Heart left ventricle (tissue), 16 donors: ENCODE measurements at regions not wholly inside any gene's neighbourhood (a gene's known extent, or its start where the extent isn't known, plus 50 kb on each side); places are given as distances from the start of the nearest gene placed in this dataset.

Source experiments
- ATAC-seq, 4 donors: fragments of 200-7000 bp; cut with Tn5 transposase; one replicate each; pipeline ENCODE4 v1.9.1; 2020 to 2022; ENCODE audit warnings: moderate library complexity in 4 of 4, mild to moderate bottlenecking in 3 of 4, moderate number of reproducible peaks in 1 of 4
- DNase-seq, 5 donors: peaks; one replicate each; pipeline ENCODE4 v3.0.0-alpha.2; 2020
- H3K27ac ChIP-seq, 12 donors: fragments of 200-600 bp; sonication (generic) in 4 of 12; one replicate each; pipeline versions ENCODE4 v1.5.0 to v1.8.0; 2016 to 2022; ENCODE audit warnings: mild to moderate bottlenecking in 2 of 12
- H3K27me3 ChIP-seq, 9 donors: fragments of 200-600 bp; sonication (generic) in 2 of 9; one replicate each; pipeline versions ENCODE4 v1.5.1 to v1.8.0; 2016 to 2022; ENCODE audit warnings: mild to moderate bottlenecking in 3 of 9
- H3K36me3 ChIP-seq, 9 donors: fragments of 200-600 bp; sonication (generic) in 2 of 9; one replicate each; pipeline versions ENCODE4 v1.5.0 to v1.8.0; 2018 to 2022; ENCODE audit warnings: mild to moderate bottlenecking in 2 of 9
- H3K4me1 ChIP-seq, 12 donors: fragments of 200-600 bp; sonication (generic) in 4 of 12; one replicate each; pipeline versions ENCODE4 v1.5.0 to v1.8.0; 2016 to 2022; ENCODE audit warnings: mild to moderate bottlenecking in 3 of 12
- H3K4me3 ChIP-seq, 12 donors: fragments of 200-600 bp; sonication (generic) in 4 of 12; one replicate each; pipeline versions ENCODE4 v1.5.0 to v1.8.0; 2017 to 2022; ENCODE audit warnings: mild to moderate bottlenecking in 9 of 12, moderate library complexity in 4 of 12
- H3K9me3 ChIP-seq, 12 donors: fragments of 200-600 bp; sonication (generic) in 4 of 12; one replicate each; pipeline versions ENCODE4 v1.5.0 to v1.8.0; 2016 to 2022; ENCODE audit warnings: mild to moderate bottlenecking in 1 of 12
- POLR2A ChIP-seq, 2 donors: fragments of 450-650 bp; IDR thresholded peaks; one replicate each; pipeline ENCODE4 v1.6.1; 2017; ENCODE audit warnings: antibody characterized with exemption in 2 of 2, mild to moderate bottlenecking in 2 of 2, moderate library complexity in 2 of 2
- WGBS, 4 donors: extraction: QIAGEN DNeasy Blood & Tissue Kit in 2 of 4; methylation state at CpG; one replicate each; pipeline versions ENCODE4 v1.1.5 to v1.1.7; 2013 to 2018; 5-methylcytosine and 5-hydroxymethylcytosine counted together
- intact Hi-C, 10 donors: fragments of 100-400 bp; cut with DNase I; formaldehyde crosslinking; loops; one replicate each; pipeline versions ENCODE4 v1.11.1 to v1.14.2; 2022
- TF ChIP-seq, protein P1 (sequence below), 12 donors: fragments of 200-600 bp; sonication (generic) in 4 of 12; IDR thresholded peaks; one replicate each; pipeline versions ENCODE4 v1.5.0 to v1.8.0; 2018 to 2022; ENCODE audit warnings: antibody characterized with exemption in 12 of 12, mild to moderate bottlenecking in 5 of 12
- donor health status: ischemic (EF 13 %, LVEDD 7.1; RV severe dilation, severe dysfunction).
- donor health status: healthy with polysubstance abuse.
- donor health status: DM: no; HTN: yes; CAD: no.
- donor health status: DM: no; HTN: no; CAD: no.
- donor health status: ischemic (EF 25% LVEDD 6.9; RV normal size, moderate dysfunction).
- donor health status: ischemic (EF 25% LVEDD 5.7; RV mildly dilated, moderate dysfunction).
- donor health status: healthy.
- donor health status: DM: yes; HTN: yes; CAD: no.
- donor health status: ischemic (EF 35%, LVEDD 5.7; RV mildly dilated, moderate dysfunction).
- donor health status: nonischemic (EF 11% LVEDD 7.7; RV severe dilation, severe dysfunction).
- donor health status: DM: yes; HTN: yes; CAD: no.
- donor health status: PGD.
- donor health status: ischemic (EF 29% LVEDD 5.4; RV normal size, mild dysfunction).
- donor health status: nonischemic (EF 23%, LVEDD 6.1; RV moderate dilation, normal function).

DNA sequence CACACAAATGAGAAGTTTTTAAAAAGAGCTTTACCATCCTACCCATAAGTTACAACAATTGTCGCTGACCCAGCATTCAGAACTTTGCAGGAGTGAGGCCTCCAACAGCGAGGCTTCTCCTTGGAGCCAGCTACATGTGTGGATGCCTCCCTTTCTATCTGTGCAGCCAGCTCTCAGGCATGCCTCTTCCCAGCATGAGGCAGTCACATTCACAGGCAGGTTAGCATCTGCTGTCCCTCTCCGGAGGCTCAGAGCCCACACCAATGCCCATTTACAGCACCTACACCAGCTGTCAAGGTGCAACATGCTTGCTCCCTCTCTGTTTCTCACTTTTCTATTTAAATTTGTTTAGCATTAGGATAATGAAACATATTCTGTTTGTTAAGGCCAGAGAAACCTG, 278.7 kb upstream of the PODXL start:
- TF ChIP-seq, protein P1, sequence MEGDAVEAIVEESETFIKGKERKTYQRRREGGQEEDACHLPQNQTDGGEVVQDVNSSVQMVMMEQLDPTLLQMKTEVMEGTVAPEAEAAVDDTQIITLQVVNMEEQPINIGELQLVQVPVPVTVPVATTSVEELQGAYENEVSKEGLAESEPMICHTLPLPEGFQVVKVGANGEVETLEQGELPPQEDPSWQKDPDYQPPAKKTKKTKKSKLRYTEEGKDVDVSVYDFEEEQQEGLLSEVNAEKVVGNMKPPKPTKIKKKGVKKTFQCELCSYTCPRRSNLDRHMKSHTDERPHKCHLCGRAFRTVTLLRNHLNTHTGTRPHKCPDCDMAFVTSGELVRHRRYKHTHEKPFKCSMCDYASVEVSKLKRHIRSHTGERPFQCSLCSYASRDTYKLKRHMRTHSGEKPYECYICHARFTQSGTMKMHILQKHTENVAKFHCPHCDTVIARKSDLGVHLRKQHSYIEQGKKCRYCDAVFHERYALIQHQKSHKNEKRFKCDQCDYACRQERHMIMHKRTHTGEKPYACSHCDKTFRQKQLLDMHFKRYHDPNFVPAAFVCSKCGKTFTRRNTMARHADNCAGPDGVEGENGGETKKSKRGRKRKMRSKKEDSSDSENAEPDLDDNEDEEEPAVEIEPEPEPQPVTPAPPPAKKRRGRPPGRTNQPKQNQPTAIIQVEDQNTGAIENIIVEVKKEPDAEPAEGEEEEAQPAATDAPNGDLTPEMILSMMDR (IDR thresholded peaks at IDR 0.05): no peak
- H3K4me3 ChIP-seq: no peak overlapping the region
- ATAC-seq (no peak), DNase-seq (no peak)
- no peak overlapping the region for H3K27ac ChIP-seq
- no peaks in the 10 kb centered on the region for H3K4me1 ChIP-seq
- WGBS, 4 donors: 81 to 93% (median 83%) methylated on average over 3 of the region's 3 CpGs
- intact Hi-C loops: no loop called here
- H3K9me3 ChIP-seq: no peaks in the 10 kb centered on the region
- no peaks in the 10 kb centered on the region for H3K36me3 ChIP-seq
- H3K27me3 ChIP-seq: peaks cover 0 to 46% (median 0%) of the 10 kb centered on the region in 9 donors

DNA sequence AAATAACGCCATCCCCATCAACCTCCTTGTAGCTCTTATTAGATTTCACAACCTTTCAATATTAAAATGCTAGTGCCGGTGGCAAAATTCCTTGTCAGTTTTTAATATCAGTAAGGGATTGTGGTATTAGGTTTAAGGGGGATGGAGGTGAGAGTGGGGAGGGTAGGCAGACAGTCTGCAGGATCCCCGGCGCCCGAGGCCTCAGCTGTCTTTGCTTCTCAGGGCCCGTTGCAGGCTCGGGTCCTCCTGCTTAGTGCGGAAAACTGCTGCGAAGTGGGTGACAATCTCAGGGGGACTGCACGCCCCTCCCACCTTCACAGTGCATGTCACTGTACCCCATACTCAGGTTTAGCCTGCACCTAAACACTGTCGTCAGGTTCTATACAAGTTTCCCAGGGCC, 274.3 kb upstream of the PODXL start:
- DNase-seq (no peak), ATAC-seq (no peak)
- H3K4me1 ChIP-seq: no peaks in the 10 kb centered on the region
- no peak overlapping the region for H3K4me3 ChIP-seq
- H3K27ac ChIP-seq: no peak overlapping the region
- H3K27me3 ChIP-seq: peaks cover 0 to 55% (median 3%) of the 10 kb centered on the region in 9 donors
- TF ChIP-seq, protein P1 (IDR thresholded peaks at IDR 0.05): no peak
- no peak for TF ChIP-seq POLR2A (IDR thresholded peaks at IDR 0.05)
- intact Hi-C loops: no loop called here
- WGBS, 4 donors: 76 to 84% (median 80%) methylated on average over 11 of the region's 11 CpGs
- H3K9me3 ChIP-seq: peaks cover 0 to 6% (median 0%) of the 10 kb centered on the region in 12 donors
- no peaks in the 10 kb centered on the region for H3K36me3 ChIP-seq

DNA sequence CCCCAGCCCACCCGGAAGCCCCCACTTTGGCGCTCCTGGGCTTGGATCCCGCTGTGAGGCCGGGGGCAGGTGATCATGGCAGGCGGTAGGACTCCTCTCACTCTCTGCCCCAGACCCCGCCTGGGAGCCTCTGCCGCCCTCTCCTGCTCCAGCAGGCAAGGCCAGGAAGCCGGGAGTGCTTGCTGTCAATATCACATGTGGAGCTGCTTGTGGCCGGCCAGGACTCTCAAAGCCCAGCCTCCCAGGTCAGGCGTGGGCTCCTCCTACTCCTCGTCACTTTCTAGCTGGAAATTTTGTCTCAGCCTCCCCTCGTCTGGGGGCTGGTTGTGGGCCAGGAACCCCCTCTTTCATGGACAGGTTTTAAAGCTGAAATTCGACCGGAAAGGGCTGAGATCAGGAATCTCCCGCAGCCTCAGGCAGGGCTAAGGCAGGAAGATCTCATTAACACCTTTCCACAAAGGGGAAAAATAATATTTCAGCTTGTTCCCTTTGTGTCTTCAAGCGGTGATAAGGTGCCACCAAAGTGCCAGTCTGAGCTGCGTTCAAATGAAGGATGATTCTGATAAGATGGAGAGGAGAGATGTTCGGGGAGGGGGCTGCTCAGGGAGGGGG, 273.6 kb upstream of the PODXL start:
- no peak for TF ChIP-seq POLR2A (IDR thresholded peaks at IDR 0.05)
- TF ChIP-seq, protein P1 (IDR thresholded peaks at IDR 0.05): no peak
- 11 to 14% (median 11%) methylated on average over 17 to 18 of the region's 18 CpGs for WGBS, 4 donors
- ATAC-seq: peak in 2 of 4 donors; percentile 61 to 76
- peak in 2 of 5 donors; percentile 33 to 46 for DNase-seq
- peaks cover 0 to 55% (median 3%) of the 10 kb centered on the region in 9 donors for H3K27me3 ChIP-seq
- H3K27ac ChIP-seq: no peak overlapping the region
- no peaks in the 10 kb centered on the region for H3K4me1 ChIP-seq
- H3K9me3 ChIP-seq: peaks cover 0 to 6% (median 0%) of the 10 kb centered on the region in 12 donors
- intact Hi-C loops: no loop called here
- H3K36me3 ChIP-seq: no peaks in the 10 kb centered on the region
- no peak overlapping the region for H3K4me3 ChIP-seq

DNA sequence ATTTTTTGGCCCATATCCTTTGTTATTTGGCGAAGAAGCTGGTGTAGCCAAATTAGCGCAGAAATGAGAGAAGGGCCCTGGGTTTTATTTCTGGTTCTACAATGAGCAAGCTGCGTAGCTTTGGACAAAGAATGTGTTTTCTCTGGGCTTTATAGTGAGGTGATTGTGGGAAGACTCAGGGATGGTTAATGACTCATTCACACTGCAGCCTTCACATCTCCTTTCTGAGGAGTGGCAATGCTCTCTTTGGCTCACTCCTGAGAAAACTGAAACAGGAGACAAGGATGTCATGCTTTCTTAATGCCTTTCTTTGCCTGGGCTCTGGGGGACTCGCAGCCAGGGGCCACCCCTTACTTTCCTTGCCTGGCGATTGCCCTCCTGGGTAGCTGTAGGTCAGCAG, 271.0 kb upstream of the PODXL start:
- ATAC-seq: no peak
- no peaks in the 10 kb centered on the region for H3K36me3 ChIP-seq

More for the DNA sequence above, 271.0 kb upstream of the PODXL start:
- DNase-seq: no peak
- no peak for TF ChIP-seq POLR2A (IDR thresholded peaks at IDR 0.05)
- TF ChIP-seq, protein P1 (IDR thresholded peaks at IDR 0.05): no peak
- peaks cover 0 to 6% (median 0%) of the 10 kb centered on the region in 12 donors for H3K9me3 ChIP-seq
- WGBS, 4 donors: 86 to 94% (median 88%) methylated on average over 5 of the region's 5 CpGs
- H3K27ac ChIP-seq: no peak overlapping the region
- peaks cover 0 to 36% (median 5%) of the 10 kb centered on the region in 9 donors for H3K27me3 ChIP-seq
- intact Hi-C loops: no loop called here
- no peaks in the 10 kb centered on the region for H3K4me1 ChIP-seq
- H3K4me3 ChIP-seq: no peak overlapping the region
